Epithelial cell of prostate (primary cell): ENCODE measurements at regions not wholly inside any gene's neighbourhood (a gene's known extent, or its start where the extent isn't known, plus 50 kb on each side); places are given as distances from the start of the nearest gene placed in this dataset.
A peak's percentile ranks its signal among the peaks of the same experiment; 100 is the strongest.

ENCODE experiments used
- DNase-seq: peaks from one replicate; pipeline ENCODE4 v3.0.0-alpha.2; 2011; ENCODE audit warnings: low read depth, low spot score
- H3K27ac ChIP-seq: fragments of 450-650 bp; 2 replicates; pipeline ENCODE4 v1.5.1; 2017; ENCODE audit warnings: mild to moderate bottlenecking

GRCh38 chr20:12020846-12021245 is 103.2 kb downstream of the BTBD3 start:
- DNase-seq: no peak
- H3K27ac ChIP-seq: no peak overlapping the region

GRCh38 chr20:12022126-12022525 is 104.4 kb downstream of the BTBD3 start:
- H3K27ac ChIP-seq: no peak overlapping the region
- no peak for DNase-seq

GRCh38 chr20:12023194-12023795 is 105.6 kb downstream of the BTBD3 start:
- H3K27ac ChIP-seq: no peak overlapping the region
- no peak for DNase-seq

GRCh38 chr20:12028771-12029170 is 111.1 kb downstream of the BTBD3 start:
- DNase-seq: no peak
- H3K27ac ChIP-seq: no peak overlapping the region

GRCh38 chr20:12030470-12030869 is 112.8 kb downstream of the BTBD3 start:
- H3K27ac ChIP-seq: no peak overlapping the region
- DNase-seq: no peak

- no peak overlapping the region for H3K27ac ChIP-seq
- no peak for DNase-seq
Observed at GRCh38 chr20:12036142-12036541, 118.4 kb downstream of the BTBD3 start.

- H3K27ac ChIP-seq: no peak overlapping the region
- DNase-seq: no peak
Observed at GRCh38 chr20:12037521-12037920, 119.8 kb downstream of the BTBD3 start.

- DNase-seq: no peak
- no peak overlapping the region for H3K27ac ChIP-seq
Observed at GRCh38 chr20:12040261-12040660, 122.6 kb downstream of the BTBD3 start.

- no peak overlapping the region for H3K27ac ChIP-seq
- DNase-seq: no peak
Observed at GRCh38 chr20:12044969-12045368, 127.3 kb downstream of the BTBD3 start.

GRCh38 chr20:12047838-12048432 is 130.2 kb downstream of the BTBD3 start:
- H3K27ac ChIP-seq: peak overlapping the region; percentile 51
- no peak for DNase-seq

GRCh38 chr20:12049125-12049524 is 131.4 kb downstream of the BTBD3 start:
- DNase-seq: no peak
- no peak overlapping the region for H3K27ac ChIP-seq

- no peak for DNase-seq
- H3K27ac ChIP-seq: no peak overlapping the region
Observed at GRCh38 chr20:12051206-12052163, 133.8 kb downstream of the BTBD3 start.

GRCh38 chr20:12053353-12053752 is 135.7 kb downstream of the BTBD3 start:
- peak; percentile 18 for DNase-seq
- H3K27ac ChIP-seq: peak overlapping the region; percentile 21

- no peak for DNase-seq
- H3K27ac ChIP-seq: no peak overlapping the region
Observed at GRCh38 chr20:12054556-12054955, 136.9 kb downstream of the BTBD3 start.

GRCh38 chr20:12055161-12055560 is 137.5 kb downstream of the BTBD3 start:
- H3K27ac ChIP-seq: no peak overlapping the region
- DNase-seq: no peak

- DNase-seq: no peak
- no peak overlapping the region for H3K27ac ChIP-seq
Observed at GRCh38 chr20:12056839-12057238, 139.1 kb downstream of the BTBD3 start.

GRCh38 chr20:12057778-12058177 is 140.1 kb downstream of the BTBD3 start:
- H3K27ac ChIP-seq: no peak overlapping the region
- DNase-seq: no peak

- no peak for DNase-seq
- no peak overlapping the region for H3K27ac ChIP-seq
Observed at GRCh38 chr20:12058216-12058615, 140.5 kb downstream of the BTBD3 start.

GRCh38 chr20:12061466-12061865 is 143.8 kb downstream of the BTBD3 start:
- DNase-seq: no peak
- no peak overlapping the region for H3K27ac ChIP-seq

GRCh38 chr20:12063106-12063684 is 145.5 kb downstream of the BTBD3 start:
- no peak for DNase-seq
- no peak overlapping the region for H3K27ac ChIP-seq

- no peak overlapping the region for H3K27ac ChIP-seq
Observed at GRCh38 chr20:12064540-12064939, 146.8 kb downstream of the BTBD3 start.

More at GRCh38 chr20:12064540-12064939, 146.8 kb downstream of the BTBD3 start:
- DNase-seq: no peak
